Prostate gland (tissue), 2 donors: ENCODE measurements at regions not wholly inside any gene's neighbourhood (a gene's known extent, or its start where the extent isn't known, plus 50 kb on each side); places are given as distances from the start of the nearest gene placed in this dataset.

Experiments used
- DNase-seq: peaks from one replicate; pipeline ENCODE4 v3.0.0-alpha.2; 2019; ENCODE audit warnings: low spot score
- H3K27ac ChIP-seq, 2 donors: fragments of 200-600 bp; sonication (generic); 2 replicates each; pipeline ENCODE4 v1.5.1; 2017 to 2019
- H3K27me3 ChIP-seq: fragments of 200-600 bp; sonication (generic); replicated peaks from 2 replicates; pipeline ENCODE4 v1.5.1; 2019; ENCODE audit not compliant: insufficient read depth
- H3K36me3 ChIP-seq, 2 donors: fragments of 200-600 bp; sonication (generic); 1 replicate in 1 of 2; 2 replicates in 1 of 2; pipeline versions ENCODE4 v1.5.1 to v1.8.1; 2017 to 2019
- H3K4me1 ChIP-seq: fragments of 200-600 bp; sonication (generic); replicated peaks from 2 replicates; pipeline ENCODE4 v1.5.1; 2019
- H3K4me3 ChIP-seq, 2 donors: fragments of 200-600 bp; sonication (generic); 2 replicates each; pipeline ENCODE4 v1.5.1; 2017 to 2019
- H3K9me3 ChIP-seq: fragments of 200-600 bp; sonication (generic); 2 replicates; pipeline ENCODE4 v1.5.1; 2017
- CTCF ChIP-seq, 4 experiments: fragments of 200-600 bp in 2 of 4; fragments of 450-650 bp in 2 of 4; sonication (generic) in 2 of 4; IDR thresholded peaks; 1 replicate in 3 of 4; 2 replicates in 1 of 4; pipeline ENCODE4 v1.5.1; 2016 to 2019; ENCODE audit warnings: antibody characterized with exemption in 4 of 4, mild to moderate bottlenecking in 2 of 4, moderate library complexity in 2 of 4
- POLR2A ChIP-seq: fragments of 450-650 bp; IDR thresholded peaks from one replicate; pipeline ENCODE4 v1.6.1; 2016; ENCODE audit warnings: antibody characterized with exemption, mild to moderate bottlenecking
- POLR2AphosphoS5 ChIP-seq: sonication (generic); formaldehyde crosslinking; IDR thresholded peaks from one replicate; pipeline ENCODE4 v1.6.1; 2017; ENCODE audit warnings: antibody characterized with exemption
- WGBS: methylation state at CpG from one replicate; pipeline ENCODE4 v1.1.5; 2018; 5-methylcytosine and 5-hydroxymethylcytosine counted together
- intact Hi-C: fragments of 100-400 bp; cut with DNase I; formaldehyde crosslinking; loops from one replicate; pipeline ENCODE4 v1.14.2; 2022

- Histone ChIP-seq H3K27me3 (no peaks in the 10 kb centered on the region), H3K27ac (no peak overlapping the region), H3K4me1 (peaks cover 5% of the 10 kb centered on the region), H3K36me3 (no peaks in the 10 kb centered on the region), H3K4me3 (no peak overlapping the region), H3K9me3 (no peaks in the 10 kb centered on the region)
- no peak for TF ChIP-seq POLR2A
- TF ChIP-seq CTCF (IDR thresholded peaks at IDR 0.05): no peak
- no peak for TF ChIP-seq POLR2AphosphoS5
- DNase-seq: no peak
- intact Hi-C loops: no loop called here
- 90% methylated on average over 11 of the region's 11 CpGs for WGBS
Measured at GRCh38 chr3:66592927-66593625, 92.3 kb upstream of the LRIG1 start.

- H3K27ac ChIP-seq: no peak overlapping the region
- no peak overlapping the region for H3K4me3 ChIP-seq
- no peaks in the 10 kb centered on the region for H3K27me3 ChIP-seq
- intact Hi-C loops: no loop called here
- WGBS: 50% methylated on average over 1 of the region's 1 CpG
- H3K4me1 ChIP-seq: peaks cover 5% of the 10 kb centered on the region
- H3K36me3 ChIP-seq: no peaks in the 10 kb centered on the region
- TF ChIP-seq POLR2A: no peak
- TF ChIP-seq CTCF (IDR thresholded peaks at IDR 0.05): no peak
- no peak for TF ChIP-seq POLR2AphosphoS5
- no peak for DNase-seq
- H3K9me3 ChIP-seq: no peaks in the 10 kb centered on the region
Measured at GRCh38 chr3:66593978-66594377, 93.2 kb upstream of the LRIG1 start.

- H3K9me3 ChIP-seq: no peaks in the 10 kb centered on the region
- no peak for DNase-seq
- H3K36me3 ChIP-seq: no peaks in the 10 kb centered on the region
- H3K27ac ChIP-seq: no peak overlapping the region
- intact Hi-C loops: no loop called here
- H3K4me3 ChIP-seq: no peak overlapping the region
- H3K4me1 ChIP-seq: peaks cover 5% of the 10 kb centered on the region
- WGBS: 76% methylated on average over 5 of the region's 5 CpGs
- no peak for TF ChIP-seq POLR2AphosphoS5
- TF ChIP-seq POLR2A: no peak
- no peak for TF ChIP-seq CTCF (IDR thresholded peaks at IDR 0.05)
- no peaks in the 10 kb centered on the region for H3K27me3 ChIP-seq
Measured at GRCh38 chr3:66597308-66597863, 96.6 kb upstream of the LRIG1 start.

GRCh38 chr3:66598168-66598567, 97.3 kb upstream of the LRIG1 start:
- H3K9me3 ChIP-seq: no peaks in the 10 kb centered on the region
- no peak for DNase-seq
- WGBS: 37% methylated on average over 6 of the region's 6 CpGs
- intact Hi-C loops: no loop called here
- no peaks in the 10 kb centered on the region for H3K36me3 ChIP-seq
- H3K4me3 ChIP-seq: no peak overlapping the region
- no peak overlapping the region for H3K27ac ChIP-seq
- H3K27me3 ChIP-seq: no peaks in the 10 kb centered on the region
- peaks cover 7% of the 10 kb centered on the region for H3K4me1 ChIP-seq
- TF ChIP-seq POLR2A (no peak), CTCF (IDR thresholded peaks at IDR 0.05) (no peak)

GRCh38 chr3:66602237-66602636, 101.4 kb upstream of the LRIG1 start:
- H3K27ac ChIP-seq: peak overlapping the region; percentile 41 to 68
- H3K4me3 ChIP-seq: no peak overlapping the region
- DNase-seq: no peak
- intact Hi-C loops: no loop called here
- no peaks in the 10 kb centered on the region for H3K36me3 ChIP-seq
- H3K9me3 ChIP-seq: no peaks in the 10 kb centered on the region
- no peaks in the 10 kb centered on the region for H3K27me3 ChIP-seq
- 38% methylated on average over 4 of the region's 4 CpGs for WGBS
- no peak for TF ChIP-seq POLR2AphosphoS5
- TF ChIP-seq POLR2A: no peak
- no peak for TF ChIP-seq CTCF (IDR thresholded peaks at IDR 0.05)
- peaks cover 3% of the 10 kb centered on the region for H3K4me1 ChIP-seq
